Peyer's patch (tissue), 4 donors: ENCODE measurements at regions not wholly inside any gene's neighbourhood (a gene's known extent, or its start where the extent isn't known, plus 50 kb on each side); places are given as distances from the start of the nearest gene placed in this dataset.
"Not testable (repeated sequence)": the region's sequence is repeated elsewhere in the genome, so short reads cannot be mapped to it uniquely, and the experiment has no call there.

Experiments
- DNase-seq, 3 donors: peaks; one replicate each; pipeline ENCODE4 v3.0.0-alpha.2; 2017 to 2019
- H3K27ac ChIP-seq, 4 donors: fragments of 200-600 bp; sonication (generic); one replicate each; pipeline ENCODE4 v1.5.1; 2016 to 2019
- H3K27me3 ChIP-seq, 2 donors: fragments of 200-600 bp; sonication (generic); one replicate each; pipeline ENCODE4 v1.5.1; 2019
- H3K36me3 ChIP-seq, 3 donors: fragments of 200-600 bp; sonication (generic); one replicate each; pipeline ENCODE4 v1.5.1; 2016 to 2019
- H3K4me1 ChIP-seq, 4 donors: fragments of 200-600 bp; sonication (generic); one replicate each; pipeline ENCODE4 v1.5.1; 2016 to 2019
- H3K4me3 ChIP-seq, 4 donors: fragments of 200-600 bp; sonication (generic); 1 replicate in 3 of 4; 2 replicates in 1 of 4; pipeline ENCODE4 v1.5.1; 2016 to 2019; ENCODE audit warnings: mild to moderate bottlenecking in 1 of 4
- H3K9me3 ChIP-seq, 4 donors: fragments of 200-600 bp; sonication (generic); one replicate each; pipeline ENCODE4 v1.5.1; 2016 to 2019; ENCODE audit warnings: mild to moderate bottlenecking in 1 of 4
- CTCF ChIP-seq, 6 experiments: fragments of 450-650 bp in 4 of 6; fragments of 200-600 bp in 2 of 6; sonication (generic) in 1 of 6; IDR thresholded peaks; one replicate each; pipeline ENCODE4 v1.5.1; 2017 to 2019; ENCODE audit warnings: antibody characterized with exemption in 6 of 6, mild to moderate bottlenecking in 3 of 6, moderate library complexity in 1 of 6
- POLR2A ChIP-seq, 2 donors: fragments of 450-650 bp; IDR thresholded peaks; one replicate each; pipeline ENCODE4 v1.5.1; 2017; ENCODE audit warnings: antibody characterized with exemption in 2 of 2, mild to moderate bottlenecking in 2 of 2, moderate library complexity in 2 of 2

- TF ChIP-seq POLR2A (IDR thresholded peaks at IDR 0.05) (no peak), CTCF (IDR thresholded peaks at IDR 0.05) (no peak)
Measured at GRCh38 chr7:73918926-73919693, 58.2 kb downstream of the TMEM270 start.

GRCh38 chr7:73919694-73920375, 58.9 kb downstream of the TMEM270 start:
- Histone ChIP-seq H3K9me3 (no peaks in the 10 kb centered on the region), H3K4me1 (no peaks in the 10 kb centered on the region), H3K36me3 (no peaks in the 10 kb centered on the region), H3K27ac (no peak overlapping the region), H3K4me3 (no peak overlapping the region), H3K27me3 (no peaks in the 10 kb centered on the region)
- DNase-seq, result no peak
- no peak for TF ChIP-seq CTCF (IDR thresholded peaks at IDR 0.05)
- TF ChIP-seq POLR2A (IDR thresholded peaks at IDR 0.05), result no peak

More at GRCh38 chr7:73918926-73919693, 58.2 kb downstream of the TMEM270 start:
- Histone ChIP-seq H3K27me3 (no peaks in the 10 kb centered on the region), H3K4me3 (no peak overlapping the region), H3K4me1 (no peaks in the 10 kb centered on the region), H3K9me3 (no peaks in the 10 kb centered on the region), H3K27ac (no peak overlapping the region), H3K36me3 (no peaks in the 10 kb centered on the region)
- DNase-seq, result no peak

- H3K27me3 ChIP-seq, result no peaks in the 10 kb centered on the region
- no peaks in the 10 kb centered on the region for H3K36me3 ChIP-seq
- H3K4me1 ChIP-seq, result no peaks in the 10 kb centered on the region
- no peak for TF ChIP-seq POLR2A (IDR thresholded peaks at IDR 0.05)
- TF ChIP-seq CTCF (IDR thresholded peaks at IDR 0.05), result no peak
- no peak for DNase-seq
- H3K27ac ChIP-seq, result no peak overlapping the region
- H3K9me3 ChIP-seq, result no peaks in the 10 kb centered on the region
- no peak overlapping the region for H3K4me3 ChIP-seq
Measured at GRCh38 chr7:73920406-73921134, 59.6 kb downstream of the TMEM270 start.

GRCh38 chr7:73921623-73922528, 60.9 kb downstream of the TMEM270 start:
- Histone ChIP-seq H3K36me3 (no peaks in the 10 kb centered on the region), H3K4me1 (no peaks in the 10 kb centered on the region), H3K9me3 (no peaks in the 10 kb centered on the region), H3K4me3 (no peak overlapping the region), H3K27ac (no peak overlapping the region), H3K27me3 (no peaks in the 10 kb centered on the region)
- DNase-seq, result no peak
- no peak for TF ChIP-seq CTCF (IDR thresholded peaks at IDR 0.05)
- no peak for TF ChIP-seq POLR2A (IDR thresholded peaks at IDR 0.05)

GRCh38 chr7:73928644-73929043, 67.7 kb downstream of the TMEM270 start:
- not testable (repeated sequence) for DNase-seq, H3K27me3 ChIP-seq, H3K27ac ChIP-seq, H3K4me1 ChIP-seq, H3K4me3 ChIP-seq, H3K9me3 ChIP-seq, H3K36me3 ChIP-seq
